HG02588 (cell line): ENCODE measurements at regions not wholly inside any gene's neighbourhood (a gene's known extent, or its start where the extent isn't known, plus 50 kb on each side); places are given as distances from the start of the nearest gene placed in this dataset.

Experiments
- ATAC-seq: cut with Tn5 transposase; IDR thresholded peaks from one replicate; pipeline ENCODE4 v1.9.1; 2021; ENCODE audit warnings: mild to moderate bottlenecking, moderate library complexity; ENCODE audit not compliant: unreplicated experiment

GRCh38 chr2:219946529-219946928 lies 319.1 kb downstream of the SLC4A3 start:
- no peak for ATAC-seq

DNA sequence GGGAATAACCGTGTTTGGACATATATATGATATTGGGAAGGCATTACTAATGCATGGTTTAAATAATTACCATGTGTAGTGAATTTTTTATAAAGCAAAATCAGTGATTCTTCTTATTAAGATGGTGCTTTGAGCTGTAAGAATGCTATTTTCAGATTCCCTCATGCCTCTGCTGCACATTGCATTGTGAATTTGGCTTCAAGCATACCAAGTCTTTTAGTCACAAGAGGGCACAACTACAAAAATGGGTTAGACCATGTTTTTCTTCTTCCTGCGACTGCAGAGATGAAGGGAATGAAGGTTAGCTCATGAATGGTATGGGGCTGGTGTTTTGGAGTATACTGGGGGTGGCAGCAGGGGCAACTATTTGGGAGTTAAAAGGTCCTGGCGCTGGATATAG lies 320.1 kb downstream of the SLC4A3 start:
- ATAC-seq, result no peak

- ATAC-seq, result no peak
Observed at GRCh38 chr2:219949053-219949452, 321.6 kb downstream of the SLC4A3 start.

- no peak for ATAC-seq
Observed at GRCh38 chr2:219951099-219951498, 323.7 kb downstream of the SLC4A3 start.

DNA sequence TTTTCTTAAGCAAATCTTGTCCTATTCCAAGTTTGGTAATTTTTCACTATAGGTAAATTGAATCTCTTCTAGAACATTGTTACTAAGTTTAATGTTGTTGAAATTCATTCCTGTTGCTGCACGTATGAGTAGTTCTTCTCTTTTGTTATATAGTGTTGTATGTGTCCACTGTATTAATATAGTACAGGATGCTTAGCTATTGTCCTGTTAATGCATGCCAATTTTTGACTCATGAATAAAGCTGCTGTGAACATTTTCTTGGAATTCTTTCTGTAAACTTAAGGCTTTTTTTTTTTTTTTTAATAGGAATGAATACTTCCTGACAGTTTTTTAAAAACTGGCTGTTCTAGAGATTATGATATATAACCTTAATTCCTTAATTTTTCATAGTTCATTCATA lies 326.9 kb downstream of the SLC4A3 start:
- ATAC-seq, result no peak

DNA sequence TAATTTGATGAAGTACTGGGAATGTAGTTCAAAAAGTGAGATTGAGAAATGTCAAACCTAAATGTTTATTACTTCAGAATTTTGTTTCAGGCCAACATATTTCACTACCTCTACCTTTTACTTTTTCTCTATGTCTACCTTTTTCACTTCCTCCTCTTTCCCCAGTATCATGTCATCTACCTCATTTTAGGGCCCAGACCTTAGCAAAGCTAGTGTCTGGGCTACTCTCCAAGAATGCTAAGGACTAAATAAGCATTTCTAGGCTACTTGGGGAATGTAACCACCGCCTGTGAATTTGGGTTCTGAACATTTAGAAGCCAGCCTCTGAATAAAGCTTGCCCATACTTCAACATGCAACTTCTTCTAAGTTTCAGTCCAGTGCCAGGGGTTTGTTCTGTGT lies 330.4 kb downstream of the SLC4A3 start:
- no peak for ATAC-seq

- no peak for ATAC-seq
Observed at GRCh38 chr2:219958941-219959340, 331.5 kb downstream of the SLC4A3 start.

DNA sequence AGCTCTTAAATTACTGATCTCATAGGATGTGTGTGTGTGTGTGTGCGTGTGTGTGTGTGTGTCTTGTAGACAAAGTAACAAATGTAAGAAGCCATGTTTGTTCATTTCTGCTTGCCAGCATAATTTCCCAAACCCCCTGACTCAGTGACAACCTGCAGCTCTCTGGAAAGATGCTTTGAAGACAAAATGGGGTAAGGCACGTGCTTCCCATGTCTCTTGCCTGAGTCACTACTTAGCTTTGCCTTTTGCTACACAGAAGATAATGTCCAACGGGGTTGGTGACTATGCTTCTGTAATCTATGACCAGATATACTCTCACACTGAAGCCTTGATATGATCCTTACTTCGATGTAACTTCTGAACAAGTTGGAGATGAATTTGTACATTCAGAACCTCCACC lies 332.0 kb downstream of the SLC4A3 start:
- no peak for ATAC-seq

- no peak for ATAC-seq
Observed at GRCh38 chr2:219961947-219962498, 334.6 kb downstream of the SLC4A3 start.

GRCh38 chr2:219962801-219963200 lies 335.4 kb downstream of the SLC4A3 start:
- no peak for ATAC-seq

DNA sequence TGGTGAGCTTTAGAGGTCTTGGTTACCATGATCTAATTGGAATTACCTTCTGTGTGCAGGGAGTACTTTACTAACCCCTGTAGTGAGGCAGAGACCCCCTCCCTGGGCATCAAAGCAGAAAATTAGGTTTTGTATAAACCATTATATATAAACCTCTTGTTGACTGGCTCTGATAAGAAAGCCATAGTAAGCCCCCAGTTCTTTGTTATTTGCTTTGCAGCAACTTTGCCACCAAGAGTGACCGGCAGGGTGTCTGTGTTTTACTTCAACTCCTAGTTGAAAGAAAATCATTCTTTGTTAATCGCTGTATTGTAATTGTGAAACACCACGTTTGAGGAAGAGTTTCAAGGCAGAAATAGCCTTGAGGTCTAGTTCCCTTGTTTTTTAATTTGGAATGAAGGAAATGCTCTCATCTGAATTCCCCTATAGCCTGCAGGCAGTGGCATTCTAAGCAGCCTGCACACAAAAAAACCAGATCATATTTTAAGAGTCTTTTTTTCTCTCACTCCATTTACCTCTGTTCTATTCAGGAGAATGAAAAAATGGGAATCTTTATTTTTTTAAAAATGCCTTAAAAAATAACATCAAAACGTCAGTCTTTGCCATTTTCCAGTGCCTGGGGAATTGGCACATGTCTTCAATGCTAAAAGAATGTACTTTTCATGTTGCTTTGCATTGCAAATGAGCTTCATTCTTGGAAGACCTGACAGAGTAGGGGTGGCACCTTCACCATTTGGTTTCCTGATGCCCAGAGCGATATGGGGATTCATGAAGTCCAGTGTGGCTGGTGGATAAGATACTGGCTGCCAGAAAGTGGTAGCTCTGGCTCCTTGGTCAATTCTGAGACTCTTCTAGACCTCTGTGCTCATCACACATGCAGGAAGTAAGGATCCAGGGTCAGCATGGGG lies 338.1 kb downstream of the SLC4A3 start:
- ATAC-seq, result no peak

DNA sequence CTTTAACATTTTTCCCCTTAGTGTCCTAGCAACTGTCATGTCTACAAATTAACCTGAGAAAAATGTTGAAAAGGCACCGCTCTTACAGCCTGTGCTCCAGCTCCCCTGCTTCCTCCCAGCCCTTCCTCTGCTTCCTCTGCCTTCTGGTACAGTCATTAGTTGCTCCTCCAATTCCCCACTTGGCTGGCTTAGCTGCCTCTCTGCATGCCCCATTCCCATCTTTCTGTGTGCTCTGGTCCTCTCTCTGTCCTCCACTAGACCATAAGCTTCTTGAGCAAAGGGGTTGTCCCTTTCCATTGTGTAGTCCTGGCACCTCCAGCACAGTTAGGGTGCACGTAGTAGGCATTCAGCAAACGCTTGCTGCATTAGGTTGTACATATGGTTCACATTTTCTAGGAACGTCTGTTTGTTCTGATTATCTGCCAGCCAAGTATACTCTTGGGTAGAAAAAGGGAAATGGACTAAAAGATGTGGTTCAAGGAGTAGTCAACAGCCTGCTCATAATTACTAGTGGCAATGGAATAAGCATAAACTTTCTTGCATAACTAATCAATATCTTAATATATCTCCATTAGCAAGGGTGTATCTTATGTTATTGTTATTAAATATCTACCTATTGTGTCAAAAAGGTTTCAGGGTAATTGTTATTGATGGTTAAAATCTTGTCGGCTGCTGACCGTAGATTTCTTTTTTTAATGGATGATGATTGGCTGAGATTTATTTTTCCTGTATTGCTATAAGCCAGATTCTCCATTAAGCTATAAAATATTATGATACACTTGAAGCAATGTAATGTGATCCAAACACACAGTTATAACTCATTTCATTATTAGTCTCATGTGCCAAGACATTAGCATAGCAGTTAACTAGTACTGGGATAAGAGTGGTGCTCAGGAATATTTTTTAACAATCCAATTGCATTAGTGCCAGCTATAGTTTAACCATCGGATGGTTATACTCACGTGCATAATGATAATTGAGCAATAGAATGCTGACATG lies 340.1 kb downstream of the SLC4A3 start:
- ATAC-seq, result no peak

GRCh38 chr2:219968685-219969345 lies 341.4 kb downstream of the SLC4A3 start:
- ATAC-seq, result no peak

DNA sequence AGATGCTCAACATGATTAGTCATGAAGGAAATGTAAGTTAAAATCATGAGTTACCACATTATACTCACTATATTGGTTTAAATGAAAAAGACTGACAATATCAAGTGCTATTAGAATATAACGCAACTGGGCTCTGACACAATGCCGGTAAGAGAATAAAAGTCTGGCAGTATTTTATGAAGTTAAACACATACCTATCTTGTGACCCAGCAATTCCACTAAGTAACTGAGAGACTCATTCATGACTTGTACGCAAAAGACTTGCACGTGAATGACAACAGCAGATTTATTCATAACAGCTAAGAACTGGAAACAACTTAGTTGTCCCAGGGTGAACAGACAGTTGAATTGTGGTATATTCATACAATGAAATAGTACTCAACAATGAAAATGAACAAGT lies 342.1 kb downstream of the SLC4A3 start:
- no peak for ATAC-seq

DNA sequence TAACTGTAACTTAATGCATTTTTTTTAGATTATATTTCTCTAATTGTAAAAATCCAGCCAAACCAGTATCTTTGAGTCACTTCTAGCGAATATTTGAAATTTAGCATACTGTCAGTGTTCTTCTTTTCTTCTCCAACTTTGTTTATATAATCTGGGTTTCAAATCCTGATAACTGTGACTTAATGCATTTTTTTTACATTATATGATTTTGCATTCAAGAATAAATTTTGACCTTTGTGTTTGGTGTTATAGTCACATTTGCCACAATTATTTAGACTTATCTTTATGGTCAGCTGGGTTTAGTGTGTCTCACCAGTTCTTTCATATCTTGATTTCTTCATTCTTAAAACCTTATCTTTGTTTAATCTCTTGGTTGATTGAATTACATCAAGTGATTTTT lies 345.7 kb downstream of the SLC4A3 start:
- ATAC-seq, result no peak

DNA sequence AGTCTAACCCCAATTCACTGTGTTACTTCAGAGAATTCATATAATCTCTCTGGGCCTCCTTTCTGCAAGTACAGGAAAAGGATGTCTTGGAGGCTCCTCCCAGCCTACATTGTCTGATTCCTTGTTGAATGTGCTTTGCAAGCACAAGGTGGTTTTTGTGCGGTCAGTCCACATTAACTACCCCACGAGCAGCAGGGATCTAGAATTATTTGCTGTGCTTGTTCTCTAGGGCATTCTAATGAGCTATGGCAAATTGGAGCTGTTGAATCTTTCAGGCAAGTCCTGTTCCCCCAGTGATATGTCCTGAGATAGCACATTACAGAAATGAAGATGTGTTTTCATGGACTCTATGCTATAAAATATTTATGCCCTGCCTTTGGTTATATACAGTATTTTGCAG lies 349.4 kb downstream of the SLC4A3 start:
- no peak for ATAC-seq

GRCh38 chr2:219980638-219981037 lies 353.2 kb downstream of the SLC4A3 start:
- ATAC-seq, result no peak

DNA sequence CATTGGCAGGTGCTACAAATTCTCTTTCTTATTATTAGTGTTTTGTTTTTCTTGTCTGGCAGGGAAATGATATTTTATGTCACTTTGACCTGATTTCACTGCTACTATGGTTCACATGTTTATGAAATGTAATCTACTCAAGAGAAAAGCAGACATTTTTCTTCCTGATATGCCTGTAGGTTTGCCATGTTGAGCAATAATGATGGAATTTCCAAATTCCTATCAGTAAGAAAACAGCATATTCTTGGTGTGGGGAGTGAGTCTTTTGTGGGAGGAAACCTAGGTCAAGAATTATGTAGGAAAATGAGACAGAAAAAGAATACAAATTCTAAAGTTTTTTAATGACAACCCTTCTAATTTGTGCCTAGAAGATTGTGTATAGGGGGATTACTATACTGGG lies 356.4 kb downstream of the SLC4A3 start:
- no peak for ATAC-seq

DNA sequence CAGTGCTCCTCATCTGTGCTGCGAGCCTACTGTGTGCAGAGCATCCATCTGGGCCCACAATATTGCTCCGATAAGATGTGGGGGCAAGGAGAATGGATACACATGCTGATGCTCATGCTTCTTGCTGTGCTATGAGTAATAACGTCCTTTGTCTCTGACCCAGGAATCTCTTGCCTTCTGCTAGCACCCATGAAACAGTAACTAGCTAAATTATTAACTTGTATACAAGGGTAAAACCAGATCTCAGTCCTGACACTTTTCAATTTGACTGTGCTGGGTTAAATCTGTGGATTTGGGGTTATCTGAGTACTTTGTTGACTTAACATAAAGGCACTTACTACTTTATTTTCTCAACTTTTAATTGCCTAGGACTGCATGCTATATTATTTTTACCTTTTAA lies 357.6 kb downstream of the SLC4A3 start:
- no peak for ATAC-seq

GRCh38 chr2:219987830-219988229 lies 360.4 kb downstream of the SLC4A3 start:
- ATAC-seq, result no peak

DNA sequence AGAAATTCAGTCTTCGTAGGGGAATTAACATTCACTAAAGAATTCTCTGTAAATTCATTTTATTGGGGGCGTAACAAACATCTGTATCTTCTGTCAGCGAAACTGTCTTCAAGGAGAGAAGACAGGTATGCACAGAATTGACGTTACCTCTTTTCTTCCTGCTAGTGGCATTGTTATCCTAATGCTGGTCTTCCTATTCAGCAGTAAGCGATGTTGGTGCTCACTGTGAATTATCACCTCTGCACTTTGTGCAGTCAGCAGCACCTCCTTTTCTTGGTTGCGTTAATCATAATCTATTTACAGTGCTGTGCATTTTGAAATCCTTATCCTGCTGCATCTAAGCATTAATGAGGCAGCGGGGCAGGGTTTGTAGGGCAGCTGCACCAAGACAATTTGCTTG lies 362.3 kb downstream of the SLC4A3 start:
- no peak for ATAC-seq
